ENCODE measurements at regions not wholly inside any gene's neighbourhood (a gene's known extent, or its start where the extent isn't known, plus 50 kb on each side); places are given as distances from the start of the nearest gene placed in this dataset.
"Not testable (repeated sequence)": the region's sequence is repeated elsewhere in the genome, so short reads cannot be mapped to it uniquely, and the experiment has no call there.

DNA sequence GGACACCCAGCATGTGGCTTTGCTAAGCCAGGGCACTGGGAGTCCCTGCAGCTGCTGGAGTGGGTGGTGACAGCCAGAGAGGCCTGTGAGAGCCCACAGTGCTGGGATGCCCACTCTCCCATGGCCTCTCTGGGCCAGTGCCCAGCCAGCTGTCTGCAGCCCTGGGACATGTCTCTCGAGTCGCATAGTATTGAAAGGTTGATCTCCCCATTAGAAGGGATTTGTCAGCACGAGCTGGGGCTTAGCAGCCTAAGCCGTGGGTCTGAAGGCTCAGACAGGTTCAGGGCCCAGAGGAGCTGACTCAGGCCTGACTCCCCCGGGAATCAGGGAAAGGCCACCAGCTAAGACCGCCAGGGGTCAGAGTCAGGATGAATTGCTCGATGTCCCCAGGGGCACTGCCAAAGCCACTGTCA lies 53.5 kb downstream of the FOXD2 start:
- intact Hi-C loops (cut with micrococcal nuclease): no loop called here
- DNase-seq (peak; percentile 48), ATAC-seq (peak; percentile 77)

GRCh38 chr1:47495176-47495713 lies 57.4 kb downstream of the FOXD2 start:
- intact Hi-C loops (cut with micrococcal nuclease): no loop called here
- ATAC-seq (no peak), DNase-seq (no peak)

GRCh38 chr1:47498551-47498950 lies 60.7 kb downstream of the FOXD2 start:
- ATAC-seq (no peak), DNase-seq (no peak)
- intact Hi-C loops (cut with micrococcal nuclease): no loop called here

DNA sequence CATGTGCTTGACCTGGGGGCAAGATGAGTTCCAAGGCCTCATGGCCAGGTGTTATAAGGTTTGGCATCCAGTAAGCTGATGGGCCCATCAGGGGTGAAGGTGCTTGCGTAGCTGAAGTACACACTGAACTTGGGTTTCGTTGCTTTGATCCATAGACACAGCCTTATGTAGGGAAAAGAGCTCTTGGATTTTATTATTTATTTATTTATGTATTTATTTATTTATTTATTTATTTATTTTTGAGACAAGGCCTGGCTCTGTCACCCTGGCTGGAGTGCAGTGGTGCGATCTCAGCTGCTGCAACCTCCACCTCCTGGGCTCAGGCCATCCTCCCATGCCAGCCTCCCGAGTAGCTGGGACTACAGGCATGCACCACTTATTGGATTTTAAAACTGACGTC lies 63.2 kb downstream of the FOXD2 start:
- intact Hi-C loops (cut with micrococcal nuclease): no loop called here
- DNase-seq (no peak), ATAC-seq (no peak)

DNA sequence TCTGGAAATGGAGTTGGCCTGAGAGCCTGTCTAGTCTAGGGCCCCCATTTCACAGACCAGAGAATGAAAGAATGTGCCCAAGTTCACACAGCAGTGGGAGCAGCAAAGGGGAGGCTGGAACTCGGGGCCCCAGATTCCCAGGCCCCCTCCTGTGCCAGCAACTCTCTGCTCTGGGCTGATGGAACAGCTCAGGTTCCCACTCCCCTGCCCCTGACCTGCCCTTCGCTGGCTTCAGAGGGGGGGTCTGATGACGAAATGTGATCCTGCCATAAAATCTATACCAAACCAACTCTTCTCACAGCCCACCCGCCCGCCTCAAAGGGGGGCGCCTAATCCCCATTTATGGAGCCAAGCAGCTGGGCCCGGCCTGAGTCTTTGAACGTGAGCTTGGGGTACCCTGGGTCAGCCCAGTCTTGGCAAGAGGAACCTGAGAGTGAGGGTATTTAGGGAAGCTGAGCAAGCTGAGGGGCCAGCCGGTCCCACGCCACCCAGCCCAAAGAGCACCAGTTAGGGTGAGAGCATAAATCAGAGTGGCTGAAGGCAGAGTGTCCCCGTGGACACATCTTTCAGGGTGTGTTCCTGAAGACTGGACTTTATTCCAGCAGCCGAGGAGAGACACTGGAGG lies 65.0 kb downstream of the FOXD2 start:
- intact Hi-C loops (cut with micrococcal nuclease): no loop called here
- ATAC-seq (no peak), DNase-seq (no peak)

DNA sequence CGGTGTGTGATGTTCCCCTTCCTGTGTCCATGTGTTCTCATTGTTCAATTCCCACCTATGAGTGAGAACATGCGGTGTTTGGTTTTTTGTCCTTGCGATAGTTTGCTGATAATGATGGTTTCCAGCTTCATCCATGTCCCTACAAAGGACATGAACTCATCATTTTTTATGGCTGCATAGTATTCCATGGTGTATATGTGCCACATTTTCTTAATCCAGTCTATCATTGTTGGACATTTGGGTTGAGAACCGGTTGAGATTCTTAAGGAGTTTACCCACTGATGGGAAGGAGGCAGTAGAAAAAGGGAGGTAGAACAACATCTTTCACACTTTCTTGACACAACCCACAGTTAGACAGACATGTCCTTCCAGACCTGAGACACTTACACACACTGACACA lies 67.0 kb downstream of the FOXD2 start:
- ATAC-seq; intact Hi-C loops (cut with micrococcal nuclease); DNase-seq: not testable (repeated sequence)

- intact Hi-C loops (cut with micrococcal nuclease): no loop called here
- no peak for DNase-seq
- no peak for ATAC-seq
Observed at GRCh38 chr1:47505267-47505666, 67.4 kb downstream of the FOXD2 start.

- intact Hi-C loops (cut with micrococcal nuclease): no loop called here
- DNase-seq (no peak), ATAC-seq (no peak)
Observed at GRCh38 chr1:47506053-47506452, 68.2 kb downstream of the FOXD2 start.

- DNase-seq (no peak), ATAC-seq (no peak)
- intact Hi-C loops (cut with micrococcal nuclease): no loop called here
Observed at GRCh38 chr1:47507144-47507543, 69.3 kb downstream of the FOXD2 start.

DNA sequence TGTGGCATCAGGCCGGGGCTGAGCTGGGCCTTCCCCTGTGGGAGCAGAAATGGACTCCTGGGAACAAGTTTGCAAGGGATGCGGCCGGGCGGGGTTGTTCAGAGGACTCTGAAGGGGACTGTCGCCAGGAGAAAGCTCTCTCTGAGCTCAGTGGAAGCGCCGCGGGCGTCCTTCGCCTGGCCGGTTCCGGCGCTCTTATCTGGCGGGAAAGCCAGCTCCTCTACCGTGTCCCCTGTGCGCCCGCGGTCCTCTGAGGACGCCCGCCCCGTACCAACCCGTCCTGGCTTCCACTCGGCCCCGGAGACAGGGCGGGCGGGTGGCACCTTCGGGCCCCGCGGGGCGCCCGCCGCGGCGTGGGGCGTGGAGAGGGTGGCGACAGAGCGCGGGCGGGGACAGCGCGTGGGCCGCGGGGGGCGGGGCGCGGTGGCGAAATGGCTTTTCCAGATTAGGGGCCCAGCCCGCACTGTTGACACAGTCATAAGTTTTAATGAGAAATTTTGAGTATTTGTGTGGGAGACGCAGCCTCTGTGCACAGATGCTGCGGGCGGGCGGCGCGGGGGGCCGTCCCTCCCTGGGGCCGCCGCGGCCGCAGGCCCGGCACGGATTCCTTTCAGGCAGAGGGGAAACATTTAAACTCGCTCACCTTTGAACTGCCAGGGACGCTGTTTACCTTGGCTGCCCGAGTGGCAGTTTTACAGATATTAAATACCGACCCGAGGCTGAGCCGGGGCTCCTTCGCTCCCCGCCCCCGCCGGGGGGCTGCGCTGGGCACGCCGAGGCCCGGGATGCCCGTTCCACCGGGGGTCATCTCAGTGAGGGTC lies 70.2 kb downstream of the FOXD2 start:
- peak; percentile 42 for DNase-seq
- intact Hi-C loops (cut with micrococcal nuclease): no loop called here
- peak; percentile 76 for ATAC-seq

DNA sequence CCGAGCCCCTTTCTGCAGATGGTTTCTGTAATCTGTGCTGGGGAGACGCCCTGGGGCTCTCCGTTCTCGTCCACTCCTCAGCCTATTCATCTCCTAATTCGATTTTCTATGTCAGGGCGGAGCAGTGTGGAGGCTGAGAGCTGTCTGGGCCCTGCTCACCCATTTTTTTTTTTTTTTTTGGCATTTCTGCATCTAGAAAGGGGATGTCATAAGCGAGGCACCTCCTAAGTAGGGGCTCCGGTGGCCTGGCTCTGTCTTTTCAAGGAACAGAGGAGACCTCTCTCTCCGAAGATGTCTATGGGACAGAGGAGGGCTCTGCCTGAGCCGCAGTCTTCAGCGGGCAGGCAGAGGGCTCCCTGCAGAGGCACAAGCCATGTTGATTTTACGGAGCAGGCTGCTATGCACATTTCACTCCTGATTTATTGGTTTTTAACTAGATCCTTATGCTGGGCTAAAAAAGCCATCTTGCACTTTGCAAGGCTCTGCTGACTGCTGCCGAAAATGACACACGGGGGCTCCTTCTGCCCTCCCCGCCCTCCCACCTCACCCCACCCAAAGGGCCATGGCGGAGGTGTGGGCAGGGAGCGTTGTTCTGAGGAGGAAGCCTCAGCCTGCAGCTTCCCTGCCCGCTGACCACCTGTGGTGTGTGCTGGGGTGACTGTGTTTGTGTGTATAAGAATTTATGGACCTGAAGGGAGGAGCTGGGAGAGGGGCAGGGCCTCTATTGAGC lies 71.0 kb downstream of the FOXD2 start:
- intact Hi-C loops (cut with micrococcal nuclease): no loop called here
- ATAC-seq: peak; percentile 25
- no peak for DNase-seq

GRCh38 chr1:47510282-47510811 lies 72.5 kb downstream of the FOXD2 start:
- DNase-seq: no peak
- ATAC-seq: no peak
- intact Hi-C loops (cut with micrococcal nuclease): no loop called here

GRCh38 chr1:47511825-47512224 lies 74.0 kb downstream of the FOXD2 start:
- no peak for ATAC-seq
- intact Hi-C loops (cut with micrococcal nuclease): no loop called here
- DNase-seq: no peak

GRCh38 chr1:47513393-47513792 lies 75.5 kb downstream of the FOXD2 start:
- intact Hi-C loops (cut with micrococcal nuclease): no loop called here
- ATAC-seq (no peak), DNase-seq (no peak)

- ATAC-seq (no peak), DNase-seq (no peak)
- intact Hi-C loops (cut with micrococcal nuclease): no loop called here
Observed at GRCh38 chr1:47514229-47514628, 76.4 kb downstream of the FOXD2 start.

- intact Hi-C loops (cut with micrococcal nuclease): no loop called here
- DNase-seq (no peak), ATAC-seq (no peak)
Observed at GRCh38 chr1:47515164-47515789, 77.4 kb downstream of the FOXD2 start.

- intact Hi-C loops (cut with micrococcal nuclease): no loop called here
- DNase-seq (no peak), ATAC-seq (no peak)
Observed at GRCh38 chr1:47517946-47518345, 80.1 kb downstream of the FOXD2 start.

GRCh38 chr1:47519491-47519890 lies 81.6 kb downstream of the FOXD2 start:
- ATAC-seq (no peak), DNase-seq (no peak)
- intact Hi-C loops (cut with micrococcal nuclease): no loop called here

DNA sequence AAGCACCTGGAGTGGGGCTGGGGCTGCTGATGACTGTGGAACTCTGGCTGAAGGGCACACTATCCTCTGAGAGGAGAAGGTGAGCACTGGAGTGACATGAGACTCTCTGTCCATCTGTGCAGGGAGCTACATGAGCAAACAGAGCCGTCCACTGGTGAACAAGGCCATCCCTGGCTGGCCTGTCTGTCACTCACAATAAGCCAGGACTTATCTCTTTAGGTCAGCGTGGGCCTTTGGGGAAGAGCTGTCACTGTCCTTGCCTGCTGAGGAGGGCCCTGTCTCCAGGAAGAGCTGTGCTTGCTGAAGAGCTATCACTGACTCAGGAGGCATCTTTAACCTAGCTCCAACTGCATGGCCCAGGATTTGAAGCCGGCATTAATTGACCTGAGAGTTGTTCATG lies 82.1 kb downstream of the FOXD2 start:
- intact Hi-C loops (cut with micrococcal nuclease): no loop called here
- DNase-seq (no peak), ATAC-seq (no peak)

Data from left ventricle myocardium superior (tissue), 1 donor.